Retina (tissue), 1 donor: ENCODE measurements at regions not wholly inside any gene's neighbourhood (a gene's known extent, or its start where the extent isn't known, plus 50 kb on each side); places are given as distances from the start of the nearest gene placed in this dataset.

ENCODE experiments used
- DNase-seq: peaks from one replicate; pipeline ENCODE4 v3.0.0-alpha.2; 2016

DNA sequence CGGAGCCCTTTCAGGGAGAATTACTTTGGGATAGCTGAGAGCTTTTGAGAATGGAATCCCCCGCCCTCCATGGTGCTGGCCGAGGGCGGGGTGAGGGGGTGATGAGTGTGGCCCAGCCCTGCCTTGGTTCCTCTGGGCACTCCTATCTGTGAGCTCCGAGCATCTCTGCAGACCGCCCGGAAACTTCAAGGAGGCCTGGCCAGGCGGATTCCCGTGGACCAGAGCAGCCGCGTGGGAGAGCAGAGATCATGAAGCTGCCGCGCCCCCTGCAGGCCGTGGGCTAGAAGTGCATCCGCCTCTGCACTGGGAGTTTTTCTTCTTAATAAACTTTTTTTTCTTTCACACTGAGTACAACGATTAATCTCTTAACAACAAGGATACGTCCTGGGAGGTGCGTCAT lies 392.9 kb upstream of the EEF2KMT start:
- peak; percentile 82 for DNase-seq

DNA sequence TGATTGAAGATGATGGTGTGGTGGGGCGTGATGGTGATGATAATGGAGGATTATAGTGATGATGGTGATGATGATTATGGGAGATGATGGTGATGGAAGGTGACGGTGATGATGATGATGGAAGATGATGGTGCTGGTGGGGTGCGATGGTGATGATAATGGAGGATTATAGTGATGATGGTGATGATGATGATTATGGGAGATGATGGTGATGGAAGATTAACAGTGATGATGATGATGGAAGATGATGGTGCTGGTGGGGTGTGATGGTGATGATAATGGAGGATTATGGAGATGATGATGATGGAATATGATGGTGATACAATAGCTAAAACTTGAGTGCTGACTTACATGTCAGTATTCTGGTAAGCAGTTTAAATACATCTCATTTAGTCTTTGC lies 391.0 kb upstream of the EEF2KMT start:
- no peak for DNase-seq

DNA sequence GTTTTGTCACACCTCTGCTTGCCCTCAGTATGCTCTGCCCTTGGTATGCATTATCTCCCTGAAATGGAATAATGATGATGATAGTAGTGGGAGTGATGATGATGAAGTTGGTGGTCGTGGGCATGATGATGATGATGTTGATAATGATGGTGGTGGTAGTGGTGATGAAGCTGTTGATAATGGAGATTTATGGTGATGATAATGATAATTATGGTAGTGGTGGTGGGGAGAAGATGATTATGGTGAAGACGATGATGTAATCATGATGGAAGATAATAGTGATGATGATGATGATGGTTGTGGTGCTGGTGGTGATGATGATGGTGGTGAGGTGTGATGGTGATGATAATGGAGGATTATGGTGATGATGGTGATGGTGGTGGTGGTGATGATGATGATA lies 390.1 kb upstream of the EEF2KMT start:
- DNase-seq = no peak

DNA sequence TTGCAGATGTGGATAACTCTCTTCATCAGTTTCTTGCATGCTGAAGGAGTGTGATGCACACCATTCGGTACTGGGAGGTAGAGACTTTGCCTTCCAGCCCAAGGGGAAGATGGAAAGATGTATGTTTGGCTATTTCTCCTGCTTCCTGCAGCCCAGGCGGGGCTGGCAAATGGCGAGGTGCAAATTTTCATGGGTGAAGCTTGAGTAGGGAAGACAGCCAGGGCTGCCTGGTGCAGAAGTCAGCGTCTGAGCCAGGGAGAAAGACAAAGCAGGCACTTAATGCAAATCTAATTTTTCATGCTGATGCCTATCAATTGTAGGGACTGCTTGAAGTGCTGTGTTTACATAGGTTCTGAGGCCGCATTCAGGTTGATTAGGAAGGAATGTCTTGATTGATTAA lies 384.7 kb upstream of the EEF2KMT start:
- DNase-seq = no peak

DNA sequence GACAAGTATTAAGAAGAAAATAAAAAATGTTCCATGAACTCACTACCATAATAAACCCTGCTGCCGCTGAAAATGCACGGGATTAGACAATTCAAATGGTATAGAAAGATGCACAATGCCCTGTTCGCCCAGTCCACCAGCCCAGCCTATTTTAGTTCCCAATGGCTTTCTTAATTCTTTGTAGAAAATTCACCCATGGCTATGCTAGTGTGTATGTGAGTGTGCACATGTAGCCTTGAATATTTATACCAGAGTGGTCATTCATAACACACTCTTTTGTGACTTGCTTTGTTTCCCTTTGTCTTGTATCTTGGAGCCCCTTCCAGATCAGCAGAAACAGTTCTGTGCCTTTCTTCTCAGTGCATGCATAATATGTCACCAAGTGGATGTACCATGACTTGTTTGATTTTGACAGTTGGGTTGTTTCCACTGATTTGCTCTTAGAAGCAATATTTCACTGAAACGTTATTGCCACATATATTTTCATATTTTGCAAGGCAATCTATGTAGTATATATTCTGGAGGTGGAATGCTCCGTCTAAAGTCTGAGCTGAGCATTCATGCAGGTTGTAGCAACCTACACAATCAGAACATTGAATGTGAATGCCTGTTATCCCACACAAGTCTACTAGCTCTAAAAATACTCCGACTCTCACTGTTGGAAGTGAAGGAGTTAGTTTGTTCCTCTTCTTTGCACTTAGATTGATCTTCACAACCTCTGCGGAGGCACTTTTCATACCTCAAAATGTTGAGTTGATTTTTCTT lies 383.0 kb upstream of the EEF2KMT start:
- no peak for DNase-seq

DNA sequence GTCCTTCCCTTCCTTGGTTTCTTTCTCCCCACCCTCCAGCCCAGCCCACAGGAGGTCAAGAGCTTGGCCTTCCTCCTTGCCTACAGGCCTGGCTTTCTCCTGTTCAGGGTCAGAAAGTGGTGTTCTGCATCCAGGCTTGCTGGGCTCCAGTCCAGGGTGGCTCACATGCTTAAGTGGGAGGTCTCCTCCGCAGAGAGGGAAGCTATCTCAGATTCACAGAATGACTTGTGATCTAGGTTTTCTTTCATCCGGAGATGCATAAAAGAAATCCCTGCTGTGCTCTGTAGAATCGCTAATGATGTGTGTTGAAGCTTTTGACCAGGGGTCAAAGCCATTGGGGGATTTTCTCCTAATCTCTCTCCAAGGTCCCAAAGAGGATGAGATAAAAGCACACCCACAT lies 382.3 kb upstream of the EEF2KMT start:
- no peak for DNase-seq

DNA sequence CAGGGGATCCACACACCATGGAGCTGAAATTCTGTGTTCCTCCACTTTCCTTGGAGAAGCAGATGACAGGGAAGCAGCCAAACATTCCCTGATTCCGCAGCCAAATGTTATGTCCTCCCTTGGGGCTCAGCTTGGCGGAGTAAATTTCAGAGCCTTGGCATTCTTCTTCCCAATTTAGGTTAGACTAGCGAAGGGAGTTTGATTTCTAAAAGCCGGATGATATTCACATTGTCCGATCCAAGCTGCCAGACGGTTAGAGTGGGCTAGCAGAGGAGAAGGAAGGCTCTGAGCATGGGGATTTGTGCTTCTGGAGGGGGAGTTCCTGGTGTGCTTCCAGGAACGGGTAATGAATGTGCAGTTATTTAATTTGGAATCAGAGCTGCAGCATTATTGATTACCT lies 380.4 kb upstream of the EEF2KMT start:
- no peak for DNase-seq

DNA sequence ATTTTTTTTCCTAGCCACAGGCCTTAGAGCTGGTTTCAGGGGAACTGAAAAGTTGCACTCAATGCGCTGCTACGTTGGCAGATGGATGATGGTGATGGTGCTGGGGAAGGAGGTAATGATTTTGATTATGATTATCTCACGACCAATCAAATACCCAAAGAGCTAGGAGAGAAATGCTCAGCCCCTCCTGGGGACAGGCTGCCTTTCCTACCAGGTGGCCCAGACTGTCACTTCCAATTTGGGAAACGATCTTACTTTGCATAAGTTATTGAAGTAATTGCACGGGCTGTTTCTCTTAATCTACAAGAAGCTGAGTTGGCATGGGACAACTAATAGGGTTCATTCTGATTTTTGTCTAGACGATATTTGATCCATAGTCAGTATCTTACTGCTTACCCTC lies 379.7 kb upstream of the EEF2KMT start:
- DNase-seq = no peak

DNA sequence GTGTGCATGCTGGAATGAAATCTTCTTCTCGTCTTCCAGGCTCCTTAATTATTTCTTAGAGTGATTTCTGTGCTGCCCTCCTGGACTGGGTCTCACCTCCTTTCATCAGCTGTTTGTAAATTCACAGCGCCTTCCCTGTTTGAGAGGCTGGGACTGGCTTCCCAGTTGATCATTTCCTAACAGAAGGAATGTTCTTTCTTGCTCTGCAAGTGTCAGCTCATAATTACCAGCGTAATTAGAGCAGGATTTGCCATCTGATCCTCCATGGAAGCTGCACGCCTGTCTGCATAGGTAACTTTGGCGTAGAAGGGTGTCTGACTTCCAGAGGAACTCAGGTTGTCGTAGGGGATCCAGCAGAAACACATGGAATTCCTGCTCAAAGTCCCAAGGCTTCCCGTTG lies 375.0 kb upstream of the EEF2KMT start:
- no peak for DNase-seq

DNA sequence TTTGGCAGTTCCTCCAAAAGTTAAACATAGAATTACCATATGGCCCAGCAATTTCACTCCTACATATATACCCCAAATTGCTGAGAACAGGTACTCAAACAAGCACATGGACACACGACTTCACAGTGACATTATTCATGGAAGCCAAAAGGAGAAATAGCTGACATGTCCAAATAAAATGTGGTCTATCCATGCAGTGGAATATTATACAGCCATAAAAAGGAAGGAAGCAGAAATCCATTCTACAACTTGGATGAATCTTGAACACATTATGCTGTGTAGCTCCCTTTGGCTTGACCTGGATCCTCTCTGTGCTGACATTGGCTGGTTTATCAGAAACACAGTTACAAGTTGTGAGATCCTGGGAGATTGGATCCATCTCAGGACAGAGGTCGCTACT lies 370.9 kb upstream of the EEF2KMT start:
- no peak for DNase-seq

DNA sequence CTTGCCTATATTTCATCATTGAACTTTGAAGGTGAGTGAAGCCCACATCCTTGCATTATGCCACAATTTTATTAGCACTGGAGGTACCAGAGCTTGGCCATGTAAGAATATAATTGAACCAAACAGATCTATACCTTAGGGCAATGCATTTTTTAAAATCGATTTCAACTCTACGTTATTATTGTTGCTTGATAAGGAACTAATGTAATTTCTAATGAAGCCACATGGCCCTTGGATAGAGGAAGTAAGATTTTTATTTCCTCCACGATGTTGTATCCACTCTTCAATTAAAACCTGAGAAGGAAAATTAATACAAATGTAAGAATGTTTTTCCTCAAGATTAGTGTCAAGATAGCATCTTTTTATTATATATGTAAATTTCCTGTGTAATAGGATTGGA lies 370.0 kb upstream of the EEF2KMT start:
- no peak for DNase-seq

DNA sequence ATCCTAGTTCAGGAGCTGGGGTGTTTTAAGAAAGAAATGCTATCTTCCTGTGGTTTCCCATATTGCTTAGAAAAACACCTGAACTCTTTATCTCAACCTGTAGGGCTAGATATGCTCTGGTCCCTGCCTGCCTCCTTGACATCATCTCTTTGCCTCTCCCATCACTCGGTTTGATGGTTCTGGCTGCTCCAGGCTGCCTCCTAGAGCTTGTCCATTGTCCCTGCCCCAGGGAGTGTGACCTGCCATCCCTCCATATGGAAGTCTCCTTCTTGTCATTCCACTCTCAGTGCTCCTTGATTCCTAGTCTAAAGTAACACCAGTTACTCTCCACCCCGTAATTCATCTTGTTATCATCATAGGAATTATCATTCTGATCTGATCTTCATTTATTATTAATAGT lies 369.0 kb upstream of the EEF2KMT start:
- no peak for DNase-seq

DNA sequence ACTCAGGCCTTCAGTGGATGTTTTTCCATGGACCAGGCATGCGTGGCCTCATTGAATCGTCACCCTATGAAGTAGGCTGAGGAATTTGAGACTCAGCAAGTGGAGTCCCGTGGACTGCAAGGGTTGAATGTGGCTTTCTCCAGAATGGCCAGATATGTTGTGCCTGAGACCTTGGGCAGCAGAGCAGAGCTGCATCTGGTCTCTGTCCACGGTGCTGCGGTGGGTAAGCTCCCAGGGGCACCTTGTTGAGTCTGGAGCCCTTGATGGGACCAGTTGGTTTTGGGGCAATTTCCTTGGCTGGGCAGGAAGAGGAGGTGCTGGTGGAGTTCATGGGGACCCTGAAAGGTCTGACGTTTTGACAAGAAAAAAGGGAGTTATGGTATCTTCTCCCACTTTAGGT lies 368.1 kb upstream of the EEF2KMT start:
- no peak for DNase-seq

DNA sequence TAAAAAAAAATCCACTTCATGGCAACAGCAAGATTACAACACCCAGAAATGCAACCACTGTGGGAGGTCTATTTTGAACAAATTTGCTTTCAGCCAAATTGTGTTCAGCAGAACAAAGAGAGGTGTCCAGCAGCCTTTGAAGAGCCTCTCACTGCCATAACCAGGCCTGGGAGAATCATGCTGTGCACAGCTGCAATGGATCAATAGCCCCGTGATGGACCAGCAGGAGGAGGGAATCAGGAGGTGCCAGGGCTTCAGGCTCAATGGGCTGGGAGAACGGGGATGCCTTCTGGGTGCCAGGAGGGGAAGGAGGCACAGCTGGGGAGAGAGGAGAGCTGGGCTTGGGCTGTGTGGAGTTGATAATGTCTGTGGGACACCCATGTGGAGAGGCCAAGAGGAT lies 366.2 kb upstream of the EEF2KMT start:
- peak; percentile 50 for DNase-seq

DNA sequence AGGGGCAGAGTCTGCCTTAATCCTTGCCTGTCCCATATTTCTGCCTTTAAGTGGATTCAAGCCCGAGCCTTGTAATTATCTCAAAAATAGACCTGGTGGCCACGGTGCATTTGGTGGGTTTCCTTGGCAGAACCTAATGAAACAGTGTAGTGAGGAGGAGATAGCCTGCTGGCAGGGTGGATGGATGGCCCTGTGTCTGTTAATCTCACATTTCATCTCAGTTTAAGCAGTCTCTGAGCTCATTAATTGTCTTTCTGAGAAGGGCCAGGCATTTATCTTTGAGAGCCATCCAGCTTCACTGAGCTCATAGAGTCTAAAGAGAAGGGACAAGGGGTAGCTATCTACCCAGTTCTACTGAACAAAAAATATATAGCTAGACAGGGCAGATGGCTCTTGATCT lies 364.0 kb upstream of the EEF2KMT start:
- no peak for DNase-seq

DNA sequence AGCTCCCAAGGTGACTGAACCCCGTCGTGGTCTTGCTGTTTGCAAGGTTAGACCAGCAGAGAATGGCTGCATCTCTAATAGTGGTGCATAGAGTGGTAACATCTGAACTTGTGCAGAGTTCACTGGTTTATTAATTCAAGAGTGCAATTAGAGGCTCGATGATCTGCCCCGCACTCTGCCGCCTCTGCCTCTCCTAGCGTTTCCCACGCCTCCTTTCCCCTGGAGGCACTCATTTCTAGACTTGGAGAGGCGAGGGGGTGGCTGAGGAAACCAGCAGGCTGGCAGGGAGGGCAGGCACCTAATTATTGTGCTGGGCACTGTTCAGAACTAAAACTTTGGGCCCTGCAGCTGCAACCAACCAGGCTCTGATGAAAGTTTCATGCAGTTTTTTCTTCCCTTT lies 363.5 kb upstream of the EEF2KMT start:
- peak; percentile 32 for DNase-seq

DNA sequence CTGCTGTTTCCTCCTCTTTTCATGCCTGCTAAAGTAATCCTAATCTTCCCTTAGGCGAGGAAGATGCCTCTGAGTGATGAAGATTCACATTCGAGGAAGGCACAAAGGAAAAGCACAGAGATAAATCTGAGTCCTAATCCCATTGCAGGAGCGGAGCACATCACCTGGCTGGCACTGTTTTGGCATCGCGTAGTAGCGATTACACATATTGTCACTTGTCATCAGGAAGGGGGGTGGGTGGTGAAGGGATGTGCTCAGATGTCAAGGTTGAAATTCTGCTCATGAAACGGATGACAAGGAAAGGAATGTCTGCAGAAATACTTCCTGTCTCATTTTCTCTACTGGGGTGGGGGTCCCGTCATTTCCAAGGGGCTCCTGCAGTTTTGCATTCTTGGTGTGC lies 363.1 kb upstream of the EEF2KMT start:
- DNase-seq = no peak

DNA sequence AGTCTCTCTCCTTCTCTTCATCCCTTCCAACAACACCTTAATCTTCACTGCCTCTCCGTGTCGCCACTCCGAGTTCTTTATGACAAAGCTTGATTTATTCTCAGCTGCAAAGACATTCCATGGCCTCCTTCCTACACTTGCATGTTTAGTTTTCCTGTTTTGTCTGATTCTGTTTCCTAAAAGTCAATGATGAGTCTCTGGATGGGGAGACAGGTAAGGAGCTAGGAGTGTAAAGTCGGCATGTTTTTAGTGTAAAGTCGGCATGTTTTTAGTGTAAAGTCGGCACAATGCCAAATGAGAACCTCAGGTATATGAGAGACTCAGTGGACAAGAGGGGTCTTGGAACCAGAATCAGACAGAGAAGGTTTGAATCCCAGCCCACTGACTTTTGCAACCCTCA lies 362.3 kb upstream of the EEF2KMT start:
- DNase-seq = no peak

DNA sequence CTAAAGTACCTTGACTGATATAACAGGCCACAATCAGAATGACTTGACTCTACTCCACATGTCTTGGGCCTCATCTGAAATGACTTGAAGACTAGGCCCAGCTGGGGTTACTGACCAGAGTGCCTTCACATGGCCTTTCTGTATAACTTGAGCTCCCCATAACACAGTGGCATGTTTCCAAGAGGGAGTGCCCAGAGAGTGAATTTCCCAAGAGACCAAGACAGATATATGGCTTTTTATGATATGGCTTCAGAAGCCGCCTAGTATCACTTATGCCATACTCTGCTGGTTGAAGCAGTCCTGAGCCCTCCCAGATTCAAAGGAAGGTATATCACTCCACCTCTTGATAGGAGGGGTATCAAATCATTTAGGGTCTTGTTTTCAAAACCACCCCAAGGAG lies 357.5 kb upstream of the EEF2KMT start:
- no peak for DNase-seq

DNA sequence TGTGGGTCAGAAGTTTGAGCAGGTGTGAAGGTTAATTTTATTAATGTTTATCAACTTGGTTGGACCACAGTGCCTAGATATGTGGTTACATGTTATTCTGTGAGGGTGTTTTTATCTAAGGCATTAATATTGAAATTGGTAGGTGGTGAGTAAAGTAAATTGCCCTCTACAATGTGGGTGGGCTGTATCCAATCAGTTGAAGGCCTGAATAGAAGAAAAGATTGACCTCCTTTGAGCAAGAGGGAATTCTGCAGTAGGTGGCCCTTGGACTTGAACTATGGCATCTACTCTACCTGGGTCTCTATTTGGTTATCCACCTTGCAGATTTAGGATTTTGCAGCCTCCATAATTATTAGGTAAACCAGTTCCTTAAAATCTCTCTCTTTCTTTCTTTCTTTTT lies 356.8 kb upstream of the EEF2KMT start:
- no peak for DNase-seq

DNA sequence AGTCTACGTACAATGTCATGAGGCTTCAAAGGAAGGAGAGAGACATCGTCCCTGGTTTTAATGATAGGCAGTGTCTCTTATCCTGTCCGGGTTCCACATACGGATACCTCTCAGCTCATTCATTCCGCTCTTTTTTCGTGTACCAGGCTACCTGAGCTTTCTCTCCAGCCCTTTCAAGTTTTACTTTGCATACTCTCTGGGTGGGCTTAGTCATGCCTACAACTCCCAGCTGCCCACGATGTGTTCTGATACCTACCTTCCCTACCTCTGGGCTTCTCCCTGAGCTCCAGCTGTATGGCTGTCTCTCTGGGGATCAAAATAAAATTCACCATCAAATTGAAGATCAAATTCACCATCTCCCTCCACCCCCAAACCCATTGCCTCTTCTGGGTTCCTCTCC lies 354.0 kb upstream of the EEF2KMT start:
- DNase-seq = no peak

DNA sequence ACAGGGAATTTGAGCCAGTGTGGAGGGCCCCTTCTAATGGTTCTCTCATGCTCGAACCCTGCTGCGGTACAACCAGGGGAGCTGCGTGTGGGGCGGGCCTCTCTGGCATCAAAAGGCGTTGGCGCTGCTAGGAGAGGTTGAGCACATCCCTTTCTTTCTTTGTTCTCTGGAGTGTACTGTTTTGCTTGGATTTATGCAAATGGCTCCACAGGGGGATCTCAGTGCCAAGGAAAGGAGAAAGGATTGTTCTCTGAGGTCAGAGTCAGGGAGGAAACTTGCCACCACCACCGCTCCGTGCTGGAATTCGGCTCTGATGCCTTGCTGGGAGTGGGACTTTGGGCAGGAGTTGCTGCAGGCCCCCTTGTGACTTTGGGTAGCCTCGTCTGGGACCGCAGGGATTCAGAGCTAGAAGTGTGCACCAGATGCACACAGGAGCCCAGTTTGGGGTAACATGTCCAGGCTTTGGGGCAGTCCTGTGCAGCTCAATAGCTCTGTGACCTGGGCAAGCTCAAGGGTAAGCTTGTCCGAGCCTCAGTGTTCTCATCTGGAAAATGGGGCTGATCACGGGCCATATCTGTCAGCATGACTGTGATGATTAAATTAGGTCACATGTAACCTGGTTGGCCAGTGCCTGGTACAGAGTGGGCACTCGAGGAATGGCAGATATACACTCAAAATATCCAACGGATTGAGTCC lies 353.0 kb upstream of the EEF2KMT start:
- DNase-seq = no peak

DNA sequence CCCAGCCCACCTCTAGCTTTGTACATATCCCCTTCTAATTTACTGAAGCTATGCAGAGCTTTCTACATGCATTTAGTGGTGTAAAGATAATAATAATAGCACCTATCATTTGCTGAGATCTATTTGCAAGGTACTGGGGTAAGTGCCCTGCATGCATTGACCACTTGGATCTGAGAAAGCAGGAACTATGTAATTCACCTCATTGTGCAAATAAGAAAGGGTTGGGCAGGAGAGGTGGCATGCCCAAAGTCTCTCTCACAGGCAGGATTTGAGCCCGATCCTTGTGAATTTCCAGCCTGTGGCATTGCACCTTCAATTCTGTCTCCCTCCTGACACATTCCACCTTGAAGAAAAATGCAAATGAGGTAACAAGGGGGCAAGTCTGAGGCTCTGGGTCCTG lies 352.3 kb upstream of the EEF2KMT start:
- no peak for DNase-seq

DNA sequence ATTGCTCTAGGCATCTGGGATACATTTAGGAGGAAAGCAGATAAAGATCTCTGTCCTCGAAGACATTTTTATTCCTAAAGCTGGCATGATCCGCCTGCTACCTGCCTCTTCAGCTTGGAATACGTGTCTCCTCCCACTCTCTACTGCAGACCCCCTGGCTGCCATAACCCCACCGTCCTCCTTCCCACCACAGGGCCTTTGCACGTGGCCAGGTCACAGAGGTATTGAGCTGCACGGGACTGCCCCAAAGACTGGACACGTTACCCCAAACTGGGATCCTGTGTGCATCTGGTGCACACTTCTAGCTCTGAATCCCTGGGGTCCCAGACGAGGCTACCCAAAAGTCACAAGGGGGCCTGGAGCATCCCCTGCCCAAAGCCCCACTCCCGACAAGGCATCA lies 351.2 kb upstream of the EEF2KMT start:
- DNase-seq = no peak

DNA sequence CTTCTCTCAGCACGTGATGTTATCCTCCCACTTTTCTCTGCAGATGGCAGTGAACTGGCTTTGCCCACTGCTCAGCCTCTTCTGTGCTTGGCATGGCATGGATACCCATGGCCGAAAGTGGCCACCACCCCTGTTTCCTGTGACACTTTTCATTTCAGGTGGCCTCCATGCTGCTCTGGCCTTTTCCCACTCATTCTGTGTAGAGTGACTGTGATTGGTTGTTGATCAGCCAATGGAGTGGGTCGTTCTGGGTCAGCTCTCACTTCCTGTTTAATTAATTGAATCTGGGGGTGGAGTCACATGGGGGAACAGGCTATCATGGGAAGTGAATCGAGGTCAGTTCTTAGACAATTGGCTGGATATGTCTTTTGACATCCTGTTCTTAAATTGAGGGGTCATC lies 350.1 kb upstream of the EEF2KMT start:
- no peak for DNase-seq
